Fibroblast of skin of back (primary cell): ENCODE measurements at regions not wholly inside any gene's neighbourhood (a gene's known extent, or its start where the extent isn't known, plus 50 kb on each side); places are given as distances from the start of the nearest gene placed in this dataset.
"Not testable (repeated sequence)": the region's sequence is repeated elsewhere in the genome, so short reads cannot be mapped to it uniquely, and the experiment has no call there.

Experiments used
- DNase-seq: peaks from one replicate; pipeline ENCODE4 v3.0.0-alpha.2; 2013

DNA sequence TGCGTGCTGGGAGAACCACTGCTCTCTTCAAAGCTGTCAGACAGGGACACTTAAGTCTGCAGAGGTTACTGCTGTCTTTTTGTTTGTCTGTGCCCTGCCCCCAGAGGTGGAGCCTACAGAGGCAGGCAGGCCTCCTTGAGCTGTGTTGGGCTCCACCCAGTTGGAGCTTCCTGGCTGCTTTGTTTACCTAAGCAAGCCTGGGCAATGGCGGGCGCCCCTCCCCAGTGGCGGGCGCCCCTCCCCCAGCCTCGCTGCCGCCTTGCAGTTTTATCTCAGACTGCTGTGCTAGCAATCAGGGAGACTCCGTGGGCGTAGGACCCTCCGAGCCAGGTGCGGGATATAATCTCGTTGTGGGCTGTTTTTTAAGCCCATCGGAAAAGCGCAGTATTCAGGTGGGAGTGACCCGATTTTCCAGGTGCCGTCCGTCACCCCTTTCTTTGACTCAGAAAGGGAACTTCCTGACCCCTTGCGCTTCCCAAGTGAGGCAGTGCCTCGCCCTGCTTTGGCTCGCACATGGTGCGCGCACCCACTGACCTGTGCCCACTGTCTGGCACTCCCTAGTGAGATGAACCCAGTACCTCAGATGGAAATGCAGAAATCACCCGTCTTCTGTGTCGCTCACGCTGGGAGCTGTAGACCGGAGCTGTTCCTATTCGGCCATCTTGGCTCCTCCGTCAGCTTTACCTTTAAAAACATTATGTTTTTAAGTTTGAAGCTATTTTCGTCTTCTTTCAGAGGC, 954.6 kb upstream of the COX7C start:
- DNase-seq = not testable (repeated sequence)

DNA sequence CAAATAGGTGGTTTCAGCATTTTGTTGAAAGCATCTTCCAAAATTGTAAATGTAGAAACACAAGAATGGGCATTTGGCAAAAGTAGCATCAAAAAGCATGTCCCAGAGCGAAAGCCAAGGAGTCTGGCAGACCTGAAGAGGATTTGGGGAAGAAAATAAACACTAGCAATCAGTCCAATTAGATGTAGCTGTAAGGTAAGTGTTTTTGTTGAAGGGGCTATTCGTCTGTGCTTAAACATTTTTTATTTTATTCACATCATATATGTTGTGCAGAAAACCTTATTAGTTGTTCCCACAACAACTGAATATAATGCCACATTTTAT, 954.1 kb upstream of the COX7C start:
- DNase-seq = no peak

DNA sequence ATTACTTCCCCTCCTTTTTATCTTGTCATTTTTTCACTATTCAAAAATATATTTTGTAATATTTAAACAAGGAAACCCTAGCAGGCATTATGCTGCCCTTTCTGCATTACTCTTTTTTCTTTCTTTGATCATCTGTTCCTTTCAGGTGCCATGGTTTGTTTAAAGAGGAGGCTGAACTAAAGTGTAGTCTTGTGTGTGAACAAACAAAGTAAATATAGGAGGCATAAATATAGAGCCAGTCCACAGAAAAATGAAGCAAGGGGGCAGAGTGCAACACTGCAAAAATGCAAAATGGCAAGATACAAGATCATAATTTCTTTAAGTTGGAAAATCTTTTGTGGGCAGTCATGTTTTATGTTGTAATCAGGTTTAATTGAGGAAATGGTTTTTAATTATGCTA, 947.3 kb upstream of the COX7C start:
- DNase-seq = no peak

DNA sequence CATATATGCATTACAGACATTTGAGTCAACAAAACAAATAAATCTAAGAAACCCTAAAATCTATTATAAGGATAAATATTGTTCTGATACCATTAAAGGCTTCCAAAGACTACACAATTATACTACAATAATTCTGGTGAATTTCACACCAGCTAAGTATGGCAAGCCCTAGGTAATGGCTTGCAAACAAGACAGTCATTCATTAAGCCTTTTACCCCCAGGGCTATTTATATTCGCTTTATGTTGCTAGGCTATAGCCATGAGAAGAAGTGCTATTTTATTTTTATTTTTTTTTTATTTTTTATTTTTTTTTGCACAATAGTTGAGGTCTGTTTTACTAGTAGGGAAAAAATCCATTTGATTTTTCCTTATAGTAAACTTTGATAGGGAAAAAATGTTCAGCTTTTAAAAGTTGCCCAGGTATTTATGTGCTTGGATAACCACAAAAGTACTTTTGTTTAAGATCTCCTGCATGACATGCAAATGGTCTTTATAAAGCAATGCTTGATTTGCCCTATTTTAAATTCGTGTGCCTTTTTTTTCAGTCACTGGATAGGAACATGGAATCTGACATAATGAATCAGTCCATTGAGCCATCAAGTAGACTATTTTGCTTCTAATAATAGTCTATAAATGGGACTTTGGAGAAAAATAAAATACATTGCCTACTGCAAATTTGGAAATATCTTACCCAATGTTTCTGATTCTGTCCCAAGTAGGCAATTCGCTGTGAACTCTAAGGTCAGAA, 946.3 kb upstream of the COX7C start:
- DNase-seq = no peak

DNA sequence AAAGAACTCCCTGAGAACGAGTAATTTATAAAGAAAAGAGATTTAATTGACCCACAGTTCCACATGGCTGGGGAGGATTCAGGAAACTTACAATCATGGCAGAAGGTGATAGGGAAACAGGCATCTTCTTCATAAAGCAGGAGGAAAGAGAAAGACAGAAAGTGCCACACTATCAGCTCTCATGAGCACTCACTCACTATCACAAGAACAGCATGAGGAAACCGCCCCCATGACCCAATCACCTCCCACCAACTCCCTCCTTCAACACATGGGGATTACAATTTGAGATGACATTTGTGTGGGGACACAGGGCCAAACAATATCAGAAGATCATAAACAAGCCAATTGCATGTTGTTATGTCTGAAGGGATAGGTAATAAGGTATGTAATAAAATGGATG, 935.9 kb upstream of the COX7C start:
- no peak for DNase-seq

DNA sequence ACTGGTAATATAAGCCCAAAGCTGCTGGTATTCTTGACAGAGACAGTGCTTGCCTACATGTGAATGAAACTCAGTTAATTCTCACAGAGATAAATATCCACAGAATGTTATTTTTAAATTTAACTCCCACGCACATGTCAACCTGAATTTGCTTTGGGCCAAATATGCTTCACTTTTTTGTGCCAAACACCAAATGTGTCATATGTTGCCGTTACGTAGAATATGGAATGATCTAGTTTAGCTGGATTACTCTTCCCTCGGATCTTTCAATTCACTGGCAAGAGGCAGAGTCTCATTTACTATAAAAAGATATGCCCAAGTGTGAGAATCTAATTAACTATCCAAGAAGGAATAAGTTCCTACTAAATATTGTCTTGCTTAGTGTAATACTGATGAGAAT, 933.4 kb upstream of the COX7C start:
- no peak for DNase-seq

DNA sequence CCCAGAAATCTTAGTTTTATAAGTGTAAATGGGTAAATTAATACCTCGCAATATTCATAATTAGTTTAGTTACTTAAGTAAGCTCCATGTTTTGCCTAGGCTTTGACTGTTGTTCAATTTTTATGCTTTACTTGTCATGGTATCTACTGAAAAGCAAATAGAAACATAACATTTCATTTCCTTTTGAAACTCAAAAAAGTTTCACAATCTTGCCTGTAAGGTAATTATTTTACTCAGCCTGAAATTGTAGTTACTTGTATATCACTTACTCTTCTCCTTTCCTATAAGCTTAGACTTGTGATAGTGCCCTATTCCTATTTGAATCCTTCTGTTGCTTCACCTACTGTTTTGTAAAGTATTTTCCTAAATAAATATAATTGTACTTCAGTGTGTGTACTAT, 914.4 kb upstream of the COX7C start:
- DNase-seq = no peak

DNA sequence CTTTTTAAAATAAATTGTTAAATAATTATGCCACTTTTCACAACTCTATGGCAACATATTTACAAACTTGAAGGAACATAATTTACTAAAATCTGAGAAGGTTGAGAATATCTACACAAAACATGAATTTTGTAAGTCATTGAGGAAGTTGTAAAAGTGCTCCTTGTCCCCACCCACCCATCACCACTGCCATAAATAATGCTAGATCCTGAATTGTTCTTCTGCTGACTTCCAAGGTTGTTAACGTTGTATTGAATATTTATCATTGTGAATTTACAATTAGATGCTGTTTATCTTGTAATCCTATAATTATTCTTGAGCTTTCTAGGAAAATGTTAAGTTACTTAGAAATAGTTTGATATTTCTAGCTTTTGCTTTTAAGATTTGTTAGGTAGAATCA, 908.0 kb upstream of the COX7C start:
- no peak for DNase-seq

DNA sequence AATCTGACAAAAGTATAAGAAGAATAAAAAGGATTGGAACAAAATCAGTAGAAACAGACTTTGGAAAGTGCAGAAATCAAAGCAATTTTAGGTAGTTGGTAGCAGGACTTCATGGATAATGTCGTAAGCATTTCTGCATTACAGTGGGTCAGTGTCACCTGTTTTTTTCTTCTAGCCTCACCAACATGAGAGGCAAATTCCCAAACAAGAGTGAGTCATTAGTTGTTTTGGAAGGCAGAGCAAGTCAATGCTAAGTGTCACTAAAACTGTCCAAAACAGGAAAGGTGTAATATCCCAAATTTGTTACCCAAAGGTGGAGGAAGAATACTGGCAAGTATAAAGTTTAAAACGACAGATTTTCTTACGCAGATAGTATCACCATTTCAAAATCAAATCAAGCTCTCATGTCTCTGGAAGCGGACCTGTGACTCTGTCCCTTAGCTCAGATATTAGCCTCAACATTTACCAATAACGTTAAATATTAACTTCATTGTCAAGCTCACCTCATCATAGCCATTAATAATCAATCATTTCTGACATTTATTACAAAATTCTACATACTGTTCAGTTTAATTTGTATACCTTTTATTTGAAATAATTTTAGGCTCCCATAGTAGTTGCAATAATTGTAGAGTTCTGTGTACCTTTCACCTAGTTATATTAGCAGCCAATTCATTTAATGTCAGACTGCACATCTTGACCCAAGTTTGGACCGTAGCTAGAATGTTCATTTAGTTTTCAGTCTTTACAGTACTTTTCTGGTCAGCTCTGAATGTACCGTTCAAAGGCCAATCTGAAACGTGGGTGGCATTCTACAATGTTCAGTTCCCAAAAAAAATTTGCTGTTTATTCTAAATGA, 901.2 kb upstream of the COX7C start:
- DNase-seq = no peak

DNA sequence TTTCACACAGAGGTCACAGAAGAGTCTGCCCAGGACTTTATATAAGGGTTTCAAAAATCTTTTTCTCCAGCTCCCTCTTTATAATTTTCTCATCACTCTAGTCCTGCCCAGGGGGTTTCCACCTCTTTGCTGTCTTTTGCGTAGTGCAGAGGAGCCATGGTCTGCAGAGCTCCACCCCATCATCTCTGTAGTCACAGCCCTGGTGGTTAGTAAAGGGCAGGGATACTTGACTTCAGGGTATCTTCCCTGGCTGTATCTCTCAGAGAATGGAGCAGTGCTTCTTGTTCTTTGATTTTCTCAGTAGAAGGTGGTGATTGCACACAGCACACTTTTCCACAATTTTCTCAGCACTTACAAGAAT, 900.6 kb upstream of the COX7C start:
- DNase-seq = no peak

DNA sequence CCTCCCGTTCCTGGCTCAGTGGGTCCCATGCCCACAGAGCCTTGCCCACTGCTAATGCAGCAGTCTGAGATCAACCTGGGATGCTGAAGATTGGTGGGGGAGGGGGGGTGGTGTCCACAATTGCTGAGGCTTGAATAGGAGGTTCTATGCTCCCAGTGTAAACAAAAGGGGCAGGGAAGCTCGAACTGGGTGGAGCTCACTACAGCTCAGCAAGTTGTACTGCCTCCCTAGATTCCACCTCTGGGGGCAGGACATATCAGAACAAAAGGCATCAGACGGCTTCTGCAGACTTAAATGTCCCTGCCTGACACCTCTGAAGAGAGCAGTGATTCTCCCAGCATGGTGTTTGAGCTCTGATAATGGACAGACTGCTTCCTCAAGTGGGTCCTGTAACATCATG, 885.6 kb upstream of the COX7C start:
- DNase-seq = no peak

DNA sequence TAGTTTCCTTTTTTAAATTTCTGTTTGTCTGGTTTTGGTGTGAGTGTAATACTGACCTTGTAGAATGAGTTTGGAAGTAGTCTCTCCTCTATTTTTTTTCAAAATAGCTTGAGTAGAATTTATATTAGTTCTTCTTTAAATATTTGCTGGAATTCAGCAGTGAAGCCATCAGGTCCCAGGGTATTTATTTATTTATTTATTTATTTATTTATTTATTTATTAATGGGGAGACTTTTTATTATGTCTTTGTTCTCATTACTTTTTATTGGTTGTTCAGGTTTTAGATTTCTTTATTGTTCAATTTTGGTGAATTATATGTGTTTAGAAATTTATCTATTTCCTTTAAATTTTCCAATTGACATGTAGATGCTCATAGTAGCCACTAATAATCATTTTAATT, 875.8 kb upstream of the COX7C start:
- DNase-seq = no peak

DNA sequence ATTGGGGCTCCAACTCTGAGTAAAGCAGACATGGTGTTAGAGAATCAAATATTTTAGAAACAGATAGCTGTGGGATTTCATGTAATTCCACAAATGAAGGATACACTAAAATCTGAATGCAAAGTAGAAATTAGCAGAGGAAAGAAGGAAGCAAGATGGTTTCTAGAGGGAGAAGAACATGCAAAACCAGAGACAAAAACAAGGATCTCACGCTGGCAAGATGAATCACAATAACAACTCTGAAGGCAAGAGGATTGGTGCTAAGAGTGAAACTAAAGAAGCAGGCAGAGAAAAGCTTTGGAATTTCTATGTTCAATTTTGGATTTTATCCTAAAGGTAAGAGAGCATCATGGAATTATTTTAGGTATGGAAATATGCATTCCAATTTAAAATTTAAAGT, 857.2 kb upstream of the COX7C start:
- DNase-seq = no peak

DNA sequence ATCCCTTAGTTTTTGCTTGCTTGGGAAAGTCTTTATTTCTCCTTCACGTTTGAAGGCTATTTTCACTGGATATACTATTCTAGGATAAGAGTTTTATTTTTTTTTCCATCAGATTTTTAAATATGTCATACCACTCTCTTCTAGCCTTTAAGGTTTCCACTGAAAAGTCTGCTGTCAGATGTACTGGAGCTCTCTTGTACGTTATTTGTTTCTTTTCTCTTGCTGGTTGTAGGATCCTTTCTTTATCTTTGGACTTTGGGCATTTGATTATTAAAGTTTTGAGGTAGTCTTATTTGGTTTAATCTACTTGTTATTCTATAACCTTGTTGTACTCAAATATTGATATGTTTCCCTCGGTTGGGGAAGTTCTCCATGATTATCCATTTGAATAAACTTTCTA, 848.4 kb upstream of the COX7C start:
- no peak for DNase-seq

DNA sequence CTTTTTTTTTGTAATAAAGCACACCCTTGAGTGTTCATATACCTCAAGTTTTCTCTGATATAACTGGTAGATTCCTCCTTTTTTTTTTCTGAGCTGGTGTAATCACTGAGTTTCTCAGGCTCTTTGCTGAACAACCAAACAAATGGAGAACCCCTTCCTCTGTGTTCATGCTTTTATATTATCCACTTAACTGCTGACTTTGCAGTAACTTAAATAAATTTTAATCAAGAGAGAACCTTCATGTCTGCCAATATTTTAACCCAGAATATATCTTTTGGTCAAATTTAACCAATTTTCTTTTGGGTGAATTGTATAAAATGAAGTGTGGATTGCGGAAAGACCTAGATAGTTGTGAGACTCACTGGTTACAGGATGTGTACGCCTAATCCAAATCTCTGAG, 833.0 kb upstream of the COX7C start:
- DNase-seq = no peak

DNA sequence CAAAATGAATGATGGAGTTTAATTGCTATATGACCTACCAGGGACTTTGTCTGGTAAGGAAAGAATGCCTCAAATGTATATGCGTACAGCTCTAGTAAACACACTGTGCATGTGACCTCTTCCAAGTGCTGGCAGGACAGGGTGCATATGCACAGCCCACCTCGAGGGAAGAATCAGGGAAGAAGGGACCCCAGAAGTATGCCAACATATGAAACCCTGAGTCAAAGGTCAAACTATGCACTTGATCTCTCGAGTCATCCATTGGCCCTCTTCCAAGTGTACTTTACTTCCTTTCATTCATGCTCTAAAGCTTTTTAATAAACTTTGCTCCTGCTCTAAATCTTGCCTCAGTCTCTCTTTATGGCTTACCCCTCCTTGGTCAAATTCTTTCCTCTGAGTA, 804.6 kb upstream of the COX7C start:
- no peak for DNase-seq

DNA sequence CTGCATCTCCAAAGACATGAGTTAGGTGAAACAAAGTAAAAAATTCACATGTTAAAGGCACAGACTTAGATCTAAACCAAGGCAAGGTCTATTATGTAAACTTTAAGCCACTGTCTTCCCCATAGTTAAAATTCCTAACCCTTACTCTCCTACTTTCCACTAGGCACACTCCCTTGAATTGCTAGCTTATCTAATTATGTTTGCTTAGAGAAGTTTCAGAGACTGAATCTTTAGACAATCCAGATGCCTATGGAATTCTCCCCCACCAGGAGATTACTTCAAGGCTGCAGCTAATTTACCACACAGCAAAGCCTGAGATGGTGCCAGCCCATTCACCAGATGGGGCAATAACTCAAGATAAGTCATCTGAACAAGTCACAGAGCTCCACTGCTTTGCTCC, 803.1 kb upstream of the COX7C start:
- DNase-seq = no peak

DNA sequence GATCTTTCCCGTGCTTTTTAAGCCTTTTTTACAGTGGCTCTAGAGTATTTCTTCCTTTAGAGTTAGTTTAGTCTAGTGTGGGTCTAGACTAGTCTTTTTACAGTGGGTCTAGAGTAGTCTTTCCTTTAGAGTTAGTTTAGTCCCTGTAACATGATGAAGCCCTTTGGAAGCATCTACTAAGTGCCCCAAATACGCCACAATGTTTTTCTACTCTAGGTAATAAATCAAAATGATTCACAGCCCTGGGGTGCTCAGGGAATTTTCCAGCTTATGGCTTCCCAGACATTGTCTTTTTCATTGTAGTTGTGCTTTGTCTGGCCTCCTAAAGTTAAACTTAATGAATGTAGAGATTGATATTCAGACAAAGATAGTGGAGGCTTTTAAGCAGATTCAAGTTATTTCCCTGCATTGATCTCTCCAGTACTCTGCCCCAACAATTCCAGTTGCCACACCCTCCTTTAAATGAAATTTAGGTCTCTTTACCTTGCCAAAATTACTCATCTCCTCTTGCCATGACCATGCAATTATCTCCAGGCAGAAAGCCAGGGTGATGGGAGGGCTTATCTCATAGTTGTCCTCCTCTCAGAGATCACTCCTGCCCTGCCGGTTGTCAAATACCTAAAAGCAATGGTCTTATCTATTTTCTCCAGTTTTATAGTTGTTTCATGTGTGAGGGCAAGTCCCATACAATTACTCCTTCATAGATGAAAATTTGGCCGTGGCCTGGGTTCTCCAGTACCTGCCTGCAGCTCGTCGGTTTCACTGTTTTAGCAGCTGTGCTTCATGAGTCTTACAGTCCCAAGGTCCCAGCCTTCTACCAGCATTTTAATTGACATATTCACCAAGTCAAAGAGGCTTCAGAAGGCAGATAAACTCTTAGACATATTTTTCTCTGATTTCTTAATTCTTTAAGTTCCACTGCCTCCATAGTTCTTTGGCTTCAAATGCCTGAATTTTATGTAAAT, 794.0 kb upstream of the COX7C start:
- DNase-seq = no peak

DNA sequence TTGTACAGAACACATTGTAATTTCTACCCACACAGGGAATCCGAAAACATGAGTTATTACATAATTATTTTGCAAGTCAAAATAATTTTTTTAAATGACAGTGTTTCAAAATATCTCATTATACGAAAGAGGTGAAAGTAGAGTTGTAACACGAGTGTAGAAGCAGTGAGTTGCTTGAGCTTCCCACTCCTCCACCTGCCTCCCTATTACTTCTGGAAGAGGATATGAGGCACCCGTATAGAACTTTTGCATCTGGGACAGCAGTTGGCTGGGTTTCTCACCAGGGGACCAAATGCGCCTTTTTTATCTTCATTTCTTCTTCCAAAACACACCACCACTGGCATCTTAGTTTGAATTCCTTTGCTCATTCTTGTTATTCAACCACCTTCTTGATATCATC, 779.0 kb upstream of the COX7C start:
- no peak for DNase-seq

DNA sequence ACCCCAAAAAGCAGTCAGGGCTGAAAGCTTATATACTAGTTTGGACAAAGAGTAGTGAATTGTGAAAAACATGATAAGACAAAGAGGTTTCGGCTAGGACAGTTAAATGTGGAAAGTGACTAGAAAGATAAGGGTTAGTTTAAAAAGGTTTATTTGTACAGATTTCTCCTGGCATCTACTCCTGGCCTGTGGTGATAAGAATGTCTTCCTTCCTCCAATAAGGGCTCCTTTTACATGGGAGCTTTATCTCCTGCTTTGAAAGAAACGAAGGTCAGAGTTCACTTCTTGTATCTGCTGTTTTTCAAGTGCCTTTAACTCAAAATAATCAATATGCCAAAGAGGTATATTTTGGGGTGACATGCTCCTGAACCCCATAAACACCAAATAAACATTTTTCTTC, 776.1 kb upstream of the COX7C start:
- DNase-seq = no peak

DNA sequence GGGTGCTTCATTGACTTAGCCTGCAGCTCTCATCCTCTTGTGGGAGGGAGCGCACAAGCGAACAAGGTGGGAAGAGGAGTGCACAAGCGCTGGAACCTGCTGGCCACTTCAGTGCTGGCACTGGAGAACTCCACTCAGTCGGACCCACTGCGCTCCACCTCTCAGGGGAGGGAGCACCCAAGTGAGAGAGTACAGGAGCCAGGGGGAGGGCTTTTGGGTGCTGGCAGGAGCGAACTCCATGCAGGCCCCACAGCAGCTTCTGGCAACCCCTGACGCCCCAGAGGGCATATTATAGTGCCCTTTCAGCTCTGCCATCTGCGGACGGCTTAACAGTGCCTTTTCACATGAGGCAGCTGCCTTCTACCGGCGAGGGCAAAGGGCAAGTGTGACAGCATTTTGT, 774.2 kb upstream of the COX7C start:
- no peak for DNase-seq

DNA sequence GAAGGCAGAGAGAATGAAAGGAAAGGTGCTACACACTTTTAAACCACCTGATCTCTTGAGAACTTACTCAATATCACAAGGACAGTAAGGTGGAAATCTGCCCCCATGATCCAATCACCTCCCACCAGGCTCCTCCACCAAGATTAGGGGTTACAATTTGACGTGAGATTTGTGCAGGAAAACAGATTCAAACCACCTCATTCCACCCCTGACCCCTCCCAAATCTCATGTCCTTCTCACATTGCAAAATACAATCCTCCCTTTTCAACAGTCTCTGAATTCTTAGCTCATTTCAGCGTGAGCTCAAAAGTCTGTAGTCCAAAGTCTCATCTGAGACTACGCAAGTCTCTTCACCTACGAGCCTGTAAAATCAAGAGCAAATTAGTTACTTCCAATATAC, 768.3 kb upstream of the COX7C start:
- no peak for DNase-seq

DNA sequence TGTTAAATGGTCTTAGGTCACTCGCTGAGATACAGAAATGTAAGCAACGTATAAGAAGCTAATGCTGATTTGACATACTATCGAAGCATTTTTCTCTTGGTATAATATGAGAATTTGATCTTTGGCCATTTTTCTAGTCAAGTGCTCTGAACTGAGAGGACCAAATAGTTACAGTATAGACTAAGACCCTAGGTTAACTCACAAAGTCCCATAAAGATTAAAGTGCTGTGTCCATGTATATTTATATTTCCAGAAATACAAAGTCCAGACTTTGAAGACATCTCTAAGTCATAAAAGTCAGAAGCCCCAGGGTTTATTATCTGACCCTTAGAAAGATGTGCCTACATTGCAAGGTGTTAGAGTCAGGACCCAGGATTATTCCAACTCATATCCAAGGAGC, 752.4 kb upstream of the COX7C start:
- DNase-seq = no peak
